H1 (cell line): ENCODE measurements at regions not wholly inside any gene's neighbourhood (a gene's known extent, or its start where the extent isn't known, plus 50 kb on each side); places are given as distances from the start of the nearest gene placed in this dataset.

ENCODE experiments used
- EZH2 ChIP-seq: fragments of 200-600 bp; sonication (generic); IDR thresholded peaks from 2 replicates; pipeline ENCODE4 v1.7.1; 2012; ENCODE audit warnings: low read depth, mild to moderate bottlenecking, moderate library complexity, low read length, inconsistent platforms; ENCODE audit not compliant: severe bottlenecking
- KDM1A ChIP-seq: fragments of 200-600, 300-600 bp; sonication (generic); IDR thresholded peaks from 2 replicates; pipeline ENCODE4 v1.7.1; 2016; ENCODE audit warnings: mild to moderate bottlenecking, low read length, borderline replicate concordance
- MAFK ChIP-seq: IDR thresholded peaks from 2 replicates; pipeline ENCODE4 v1.6.1; 2012; ENCODE audit warnings: low read depth, mild to moderate bottlenecking, improper control_type of control experiment, low read length
- PHF8 ChIP-seq: fragments of 200-600 bp; sonication (generic); conservative IDR thresholded peaks from 2 replicates; pipeline ENCODE4 v1.7.1; 2012; ENCODE audit warnings: low read depth, mild to moderate bottlenecking, inconsistent platforms, low read length, moderate library complexity
- POLR2A ChIP-seq, 2 experiments: IDR thresholded peaks; 1 replicate in 1 of 2; 2 replicates in 1 of 2; pipeline ENCODE4 v1.6.1; 2011; ENCODE audit warnings: low read depth in 2 of 2, low read length in 2 of 2, mild to moderate bottlenecking in 2 of 2; ENCODE audit errors: control extremely low read depth in 1 of 2
- POLR2AphosphoS5 ChIP-seq: IDR thresholded peaks from 2 replicates; pipeline ENCODE4 v1.6.1; 2011; ENCODE audit warnings: low read depth, low read length
- RXRA ChIP-seq: IDR thresholded peaks from 2 replicates; pipeline ENCODE4 v1.6.1; 2011; ENCODE audit warnings: low read depth, mild to moderate bottlenecking, low read length, moderate library complexity; ENCODE audit not compliant: insufficient read depth
- SP2 ChIP-seq: IDR thresholded peaks from 2 replicates; pipeline ENCODE4 v1.6.1; 2012; ENCODE audit warnings: mild to moderate bottlenecking, low read length, inconsistent platforms
- TEAD4 ChIP-seq: IDR thresholded peaks from 2 replicates; pipeline ENCODE4 v1.6.1; 2012; ENCODE audit warnings: low read depth, low read length, inconsistent platforms, mixed read lengths
- TF ChIP-seq, protein P1 (sequence below), 3 experiments: IDR thresholded peaks; 1 replicate in 2 of 3; 2 replicates in 1 of 3; pipeline versions ENCODE4 v1.5.1 to v1.6.1; 2011; ENCODE audit warnings: low read length in 3 of 3, mild to moderate bottlenecking in 3 of 3, inconsistent platforms in 2 of 3, low read depth in 1 of 3, moderate library complexity in 1 of 3; ENCODE audit not compliant: insufficient read depth in 1 of 3; ENCODE audit errors: control extremely low read depth in 1 of 3

DNA sequence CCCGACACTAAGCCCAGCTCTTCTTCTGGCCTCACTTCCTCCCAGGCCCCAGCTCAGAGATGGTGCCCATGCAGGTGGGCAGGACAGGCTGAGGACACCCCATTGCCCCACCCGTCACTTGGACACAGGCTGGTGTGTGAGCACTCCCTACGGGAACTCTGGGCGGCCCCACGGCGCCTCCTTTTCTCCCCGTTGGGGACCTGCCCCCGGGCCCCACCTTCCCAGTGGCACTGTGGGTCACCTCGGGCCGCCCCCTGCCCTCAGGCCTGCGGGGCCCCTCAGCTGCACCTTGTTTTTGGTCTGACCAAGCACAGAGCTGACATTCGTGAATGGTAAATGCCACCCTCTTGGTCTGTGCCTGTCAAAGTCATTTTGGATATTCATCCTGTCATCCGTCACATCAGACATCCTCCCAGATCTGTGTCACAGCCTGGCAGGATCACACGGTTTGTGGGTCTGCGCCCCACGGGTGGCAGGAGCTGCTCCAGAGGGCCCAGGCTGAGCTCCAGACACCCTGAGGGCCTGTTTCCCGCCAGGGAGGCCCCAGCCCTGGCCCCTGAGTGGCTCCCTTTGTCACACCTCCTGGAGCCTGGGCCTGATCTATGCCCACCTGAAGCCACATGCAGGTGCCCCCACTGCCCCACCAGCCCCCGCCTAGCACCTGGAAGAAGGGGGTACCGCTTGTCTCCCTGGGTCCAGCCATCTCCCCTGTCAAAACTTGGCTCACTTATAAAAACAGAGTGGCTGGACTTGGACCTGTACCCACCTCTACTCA is 1188.5 kb downstream of the BRD1 start:
- TF ChIP-seq, protein P1, sequence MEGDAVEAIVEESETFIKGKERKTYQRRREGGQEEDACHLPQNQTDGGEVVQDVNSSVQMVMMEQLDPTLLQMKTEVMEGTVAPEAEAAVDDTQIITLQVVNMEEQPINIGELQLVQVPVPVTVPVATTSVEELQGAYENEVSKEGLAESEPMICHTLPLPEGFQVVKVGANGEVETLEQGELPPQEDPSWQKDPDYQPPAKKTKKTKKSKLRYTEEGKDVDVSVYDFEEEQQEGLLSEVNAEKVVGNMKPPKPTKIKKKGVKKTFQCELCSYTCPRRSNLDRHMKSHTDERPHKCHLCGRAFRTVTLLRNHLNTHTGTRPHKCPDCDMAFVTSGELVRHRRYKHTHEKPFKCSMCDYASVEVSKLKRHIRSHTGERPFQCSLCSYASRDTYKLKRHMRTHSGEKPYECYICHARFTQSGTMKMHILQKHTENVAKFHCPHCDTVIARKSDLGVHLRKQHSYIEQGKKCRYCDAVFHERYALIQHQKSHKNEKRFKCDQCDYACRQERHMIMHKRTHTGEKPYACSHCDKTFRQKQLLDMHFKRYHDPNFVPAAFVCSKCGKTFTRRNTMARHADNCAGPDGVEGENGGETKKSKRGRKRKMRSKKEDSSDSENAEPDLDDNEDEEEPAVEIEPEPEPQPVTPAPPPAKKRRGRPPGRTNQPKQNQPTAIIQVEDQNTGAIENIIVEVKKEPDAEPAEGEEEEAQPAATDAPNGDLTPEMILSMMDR (IDR thresholded peaks at IDR 0.05; ENCODE audit: control extremely low read depth in 1 of 3, insufficient read depth in 1 of 3, low read depth in 1 of 3, low read length in 3 of 3), result no peak
- no peak for TF ChIP-seq TEAD4
- no peak for TF ChIP-seq RXRA
- TF ChIP-seq SP2, result no peak
- TF ChIP-seq MAFK, result no peak
- TF ChIP-seq PHF8, result no peak
- TF ChIP-seq POLR2A (IDR thresholded peaks at IDR 0.05; ENCODE audit: control extremely low read depth in 1 of 2, low read depth in 2 of 2, low read length in 2 of 2), result no peak
- TF ChIP-seq EZH2, result no peak
- no peak for TF ChIP-seq KDM1A
- TF ChIP-seq POLR2AphosphoS5, result no peak
